Right lobe of liver (tissue), 6 donors: ENCODE measurements at regions not wholly inside any gene's neighbourhood (a gene's known extent, or its start where the extent isn't known, plus 50 kb on each side); places are given as distances from the start of the nearest gene placed in this dataset.
A peak's percentile ranks its signal among the peaks of the same experiment; 100 is the strongest.

Experiments
- ATAC-seq, 4 donors: fragments of 200-7000 bp; cut with Tn5 transposase; one replicate each; pipeline ENCODE4 v1.9.1; 2020; ENCODE audit warnings: mild to moderate bottlenecking in 4 of 4, moderate library complexity in 4 of 4
- DNase-seq, 3 donors: peaks; one replicate each; pipeline ENCODE4 v3.0.0-alpha.2; 2020
- H3K27ac ChIP-seq, 3 donors: fragments of 200-600 bp; one replicate each; pipeline ENCODE4 v1.8.0; 2022
- H3K27me3 ChIP-seq, 2 donors: fragments of 200-600 bp; one replicate each; pipeline ENCODE4 v1.8.0; 2022
- H3K36me3 ChIP-seq, 4 donors: fragments of 200-600 bp; sonication (generic) in 1 of 4; one replicate each; pipeline versions ENCODE4 v1.5.1 to v1.8.0; 2017 to 2022; ENCODE audit warnings: control low read depth in 1 of 4
- H3K4me1 ChIP-seq, 4 donors: fragments of 200-600 bp; sonication (generic) in 1 of 4; one replicate each; pipeline versions ENCODE4 v1.5.1 to v1.8.0; 2017 to 2022; ENCODE audit warnings: control low read depth in 1 of 4
- H3K4me3 ChIP-seq, 3 donors: fragments of 200-600 bp; one replicate each; pipeline ENCODE4 v1.8.0; 2022
- H3K9me3 ChIP-seq, 4 donors: fragments of 200-600 bp; sonication (generic) in 1 of 4; one replicate each; pipeline versions ENCODE4 v1.5.1 to v1.8.0; 2017 to 2022; ENCODE audit warnings: control low read depth in 1 of 4
- CTCF ChIP-seq, 4 donors: fragments of 200-600 bp in 3 of 4; fragments of 450-650 bp in 1 of 4; IDR thresholded peaks; one replicate each; pipeline versions ENCODE4 v1.5.1 to v1.8.0; 2016 to 2022; ENCODE audit warnings: antibody characterized with exemption in 4 of 4, mild to moderate bottlenecking in 2 of 4
- POLR2A ChIP-seq: fragments of 450-650 bp; IDR thresholded peaks from one replicate; pipeline ENCODE4 v1.6.1; 2017; ENCODE audit warnings: antibody characterized with exemption, mild to moderate bottlenecking
- WGBS: methylation state at CpG from one replicate; pipeline ENCODE4 v1.1.6; 2018; ENCODE audit warnings: low coverage, low lambda C conversion rate; ENCODE audit not compliant: insufficient coverage; ENCODE audit errors: missing lambda C conversion rate; 5-methylcytosine and 5-hydroxymethylcytosine counted together
- intact Hi-C, 2 donors: fragments of 100-400 bp; cut with DNase I; formaldehyde crosslinking; loops; one replicate each; pipeline versions ENCODE4 v1.11.2 to v1.14.1; 2022
- donor health status: DM: no; HTN: yes; CAD: no.
- donor health status: DM: no; HTN: no; CAD: no.
- donor health status: DM: no; HTN: no; CAD: no.
- donor health status: DM: no; HTN: yes; CAD: no.
- donor health status: DM: no; HTN: yes; CAD: no.

GRCh38 chr17:33753452-33753851 lies 460.4 kb upstream of the ASIC2 start:
- Histone ChIP-seq H3K9me3 (no peaks in the 10 kb centered on the region), H3K4me3 (no peak overlapping the region), H3K27me3 (no peaks in the 10 kb centered on the region), H3K36me3 (no peaks in the 10 kb centered on the region), H3K27ac (no peak overlapping the region), H3K4me1 (no peaks in the 10 kb centered on the region)
- 28% methylated on average over 7 of the region's 7 CpGs for WGBS
- no peak for DNase-seq
- no peak for ATAC-seq
- intact Hi-C loops, result no loop called here
- TF ChIP-seq POLR2A (no peak), CTCF (IDR thresholded peaks at IDR 0.05) (no peak)

- WGBS, result no CpG with 5 or more reads among the region's 2 CpGs
- H3K27ac ChIP-seq, result no peak overlapping the region
- peak in 1 of 3 donors; percentile 35 for DNase-seq
- TF ChIP-seq POLR2A, result no peak
- TF ChIP-seq CTCF (IDR thresholded peaks at IDR 0.05), result no peak
- ATAC-seq, result peak in 3 of 4 donors; percentile 22 to 74 (median 73)
- H3K4me1 ChIP-seq, result no peaks in the 10 kb centered on the region
- intact Hi-C loops, result no loop called here
- H3K36me3 ChIP-seq, result no peaks in the 10 kb centered on the region
- no peaks in the 10 kb centered on the region for H3K27me3 ChIP-seq
- H3K9me3 ChIP-seq, result no peaks in the 10 kb centered on the region
- no peak overlapping the region for H3K4me3 ChIP-seq
These were observed 462.9 kb upstream of the ASIC2 start for GRCh38 chr17:33756021-33756420.

- H3K27ac ChIP-seq, result no peak overlapping the region
- intact Hi-C loops, result no loop called here
- no peaks in the 10 kb centered on the region for H3K27me3 ChIP-seq
- no peaks in the 10 kb centered on the region for H3K4me1 ChIP-seq
- TF ChIP-seq CTCF (IDR thresholded peaks at IDR 0.05) (no peak), POLR2A (no peak)
- no peak for DNase-seq
- no peak overlapping the region for H3K4me3 ChIP-seq
- WGBS, result 100% methylated on average over 1 of the region's 1 CpG
- H3K36me3 ChIP-seq, result no peaks in the 10 kb centered on the region
- H3K9me3 ChIP-seq, result no peaks in the 10 kb centered on the region
- no peak for ATAC-seq
These were observed 472.8 kb upstream of the ASIC2 start for GRCh38 chr17:33765871-33766270.

GRCh38 chr17:33766721-33767120 lies 473.6 kb upstream of the ASIC2 start:
- intact Hi-C loops, result no loop called here
- ATAC-seq (no peak), DNase-seq (no peak)
- Histone ChIP-seq H3K4me3 (no peak overlapping the region), H3K27me3 (no peaks in the 10 kb centered on the region), H3K9me3 (no peaks in the 10 kb centered on the region), H3K4me1 (no peaks in the 10 kb centered on the region), H3K36me3 (no peaks in the 10 kb centered on the region), H3K27ac (no peak overlapping the region)
- 59% methylated on average over 3 of the region's 3 CpGs for WGBS
- TF ChIP-seq CTCF (IDR thresholded peaks at IDR 0.05), result no peak
- TF ChIP-seq POLR2A, result no peak

- H3K9me3 ChIP-seq, result no peaks in the 10 kb centered on the region
- no peaks in the 10 kb centered on the region for H3K27me3 ChIP-seq
- no peak for DNase-seq
- intact Hi-C loops, result no loop called here
- no peak for TF ChIP-seq CTCF (IDR thresholded peaks at IDR 0.05)
- TF ChIP-seq POLR2A, result no peak
- no peaks in the 10 kb centered on the region for H3K4me1 ChIP-seq
- no peak overlapping the region for H3K27ac ChIP-seq
- 60% methylated on average over 3 of the region's 4 CpGs for WGBS
- H3K4me3 ChIP-seq, result no peak overlapping the region
- H3K36me3 ChIP-seq, result no peaks in the 10 kb centered on the region
- ATAC-seq, result no peak
These were observed 476.0 kb upstream of the ASIC2 start for GRCh38 chr17:33769066-33769465.
